ENCODE measurements at regions not wholly inside any gene's neighbourhood (a gene's known extent, or its start where the extent isn't known, plus 50 kb on each side); places are given as distances from the start of the nearest gene placed in this dataset.
"Not testable (repeated sequence)": the region's sequence is repeated elsewhere in the genome, so short reads cannot be mapped to it uniquely, and the experiment has no call there.

DNA sequence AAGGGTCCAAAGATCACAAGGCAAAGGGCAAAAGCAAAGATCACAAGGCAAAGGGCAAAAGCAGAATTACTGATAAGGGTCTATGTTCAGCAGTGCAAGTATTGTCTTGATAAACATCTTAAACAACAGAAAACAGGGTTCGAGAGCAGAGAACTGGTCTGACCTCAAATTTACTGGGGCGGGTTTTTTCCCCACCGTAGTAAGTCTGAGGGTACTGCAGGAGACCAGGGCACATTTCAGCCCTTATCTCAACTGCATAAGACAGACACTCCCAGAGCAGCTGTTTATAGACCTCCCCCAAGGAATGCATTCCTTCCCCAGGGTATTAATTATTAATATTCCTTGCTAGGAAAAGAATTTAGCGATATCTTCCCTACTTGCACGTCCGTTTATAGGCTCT, 61.3 kb downstream of the ZNF860 start:
- in situ Hi-C loops (cut with HindIII; ENCODE audit: low sequenced_read_pairs) = not testable (repeated sequence)

DNA sequence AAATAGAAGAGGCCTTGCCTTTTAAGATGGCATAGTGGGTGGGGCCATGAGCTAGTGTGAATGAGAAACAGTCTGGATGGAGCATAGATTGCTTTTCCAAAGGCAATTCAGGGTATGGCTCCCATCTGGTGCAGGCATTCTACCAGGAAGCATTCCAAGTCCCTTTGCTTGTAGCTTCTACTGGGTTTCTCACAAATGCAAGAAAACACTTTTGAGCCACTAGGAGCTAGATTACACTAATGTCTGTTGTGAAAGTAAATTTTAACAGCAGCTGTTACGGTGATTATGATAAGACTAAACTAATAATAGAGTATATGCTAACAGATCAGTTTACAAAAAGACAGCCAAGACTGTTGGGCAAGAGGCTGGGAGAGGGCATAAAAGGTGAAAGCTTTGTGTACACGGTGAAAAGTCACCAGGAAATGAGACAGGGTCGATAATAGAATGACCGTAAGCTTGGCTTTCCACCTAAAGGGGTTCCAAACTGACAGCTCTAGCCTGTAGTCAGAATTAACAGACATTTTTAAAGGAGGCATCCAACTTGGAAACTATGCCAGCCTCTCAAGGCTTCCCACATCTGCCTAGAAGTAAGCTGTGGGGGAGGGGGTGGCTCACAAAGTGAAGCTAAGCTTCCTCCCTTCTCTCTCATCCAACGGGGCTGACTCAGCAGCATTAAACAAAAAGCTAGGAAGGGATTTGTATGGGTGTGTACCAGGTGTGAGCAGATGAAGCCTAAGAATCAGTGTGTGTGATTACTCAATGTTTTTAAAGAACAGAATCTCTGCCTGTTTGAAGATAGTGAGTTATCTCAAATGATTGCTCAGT, 61.1 kb upstream of the GPD1L start:
- peak; percentile 53 for DNase-seq (ENCODE audit: low spot score)
- in situ Hi-C loops (cut with HindIII; ENCODE audit: low sequenced_read_pairs) = no loop called here

More for the DNA sequence above, 61.3 kb downstream of the ZNF860 start:
- DNase-seq (ENCODE audit: low spot score) = not testable (repeated sequence)

DNA sequence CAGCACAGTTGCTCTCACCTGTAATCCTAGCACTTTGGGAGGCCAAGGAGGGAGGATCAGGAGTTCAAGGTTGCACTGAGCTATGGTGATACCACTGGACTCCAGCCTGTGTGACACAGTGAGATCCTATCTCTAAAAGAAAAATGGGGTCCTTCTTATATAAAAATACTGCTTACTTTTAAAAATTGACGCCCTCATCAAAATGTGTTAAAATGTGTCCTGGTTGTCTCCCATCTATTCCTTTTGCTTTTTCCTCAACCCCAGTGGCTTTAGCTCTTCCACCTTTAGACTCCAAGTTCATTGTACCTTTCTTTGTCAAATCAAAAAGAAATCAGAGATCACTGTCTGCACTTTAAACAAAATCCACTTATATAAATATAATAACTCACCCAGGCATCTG, 60.3 kb upstream of the GPD1L start:
- in situ Hi-C loops (cut with HindIII; ENCODE audit: low sequenced_read_pairs) = no loop called here

DNA sequence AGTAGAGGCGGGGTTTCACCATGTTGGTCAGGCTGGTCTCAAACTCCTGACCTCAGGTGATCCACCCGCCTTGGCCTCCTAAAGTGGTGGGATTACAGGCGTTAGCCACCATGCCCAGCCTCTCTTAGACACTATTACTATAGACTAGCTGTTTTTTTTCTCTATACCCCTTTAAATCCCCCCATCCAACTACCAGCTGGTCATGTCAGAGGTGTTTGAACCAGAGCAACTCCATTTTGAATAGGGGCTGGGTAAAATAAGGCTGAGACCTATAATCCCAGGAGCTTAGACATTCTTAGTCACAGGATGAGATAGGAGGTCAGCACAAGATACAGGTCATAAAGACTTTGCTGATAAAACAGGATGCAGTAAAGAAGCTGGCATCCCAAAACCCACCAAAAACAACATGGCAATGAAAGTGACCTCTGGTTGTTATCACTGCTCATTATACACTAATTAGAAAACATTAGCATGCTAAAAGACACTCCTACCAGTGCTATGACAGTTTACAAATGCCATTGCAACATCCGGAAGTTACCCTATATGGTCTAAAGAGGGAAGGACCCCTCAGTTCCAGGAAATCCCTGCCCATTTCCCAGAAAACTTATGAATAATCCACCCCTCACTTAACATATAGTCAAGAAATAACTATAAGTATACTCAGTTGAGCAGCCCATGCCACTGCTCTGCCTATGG, 57.8 kb upstream of the GPD1L start:
- in situ Hi-C loops (cut with HindIII; ENCODE audit: low sequenced_read_pairs) = no loop called here
- no peak for DNase-seq (ENCODE audit: low spot score)

More for the DNA sequence above, 60.3 kb upstream of the GPD1L start:
- DNase-seq (ENCODE audit: low spot score) = no peak

DNA sequence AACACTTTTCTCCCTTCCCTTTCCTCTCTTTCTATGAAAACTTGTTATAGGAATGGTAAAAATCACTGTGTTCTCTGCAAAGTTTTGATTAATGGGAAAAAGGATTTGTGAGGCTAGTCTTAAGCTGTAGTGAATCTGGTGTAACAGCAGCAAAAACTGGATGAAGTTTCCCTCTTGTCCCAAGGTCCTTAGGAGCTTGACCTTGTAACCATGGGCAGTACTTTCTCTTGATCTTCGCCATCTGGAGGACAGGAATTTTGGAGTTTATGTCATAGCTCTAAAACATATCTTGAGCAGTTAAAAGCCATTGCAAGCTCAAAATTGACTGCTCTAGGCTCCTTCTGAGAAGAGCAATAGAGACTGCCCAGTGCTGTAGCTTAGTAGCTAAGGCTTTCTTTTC, 56.5 kb upstream of the GPD1L start:
- no peak for DNase-seq (ENCODE audit: low spot score)
- in situ Hi-C loops (cut with HindIII; ENCODE audit: low sequenced_read_pairs) = loop anchor here (5.0 kb wide), 1 partner anchor 52 kb away; no protein-coding TSS in a partner anchor

DNA sequence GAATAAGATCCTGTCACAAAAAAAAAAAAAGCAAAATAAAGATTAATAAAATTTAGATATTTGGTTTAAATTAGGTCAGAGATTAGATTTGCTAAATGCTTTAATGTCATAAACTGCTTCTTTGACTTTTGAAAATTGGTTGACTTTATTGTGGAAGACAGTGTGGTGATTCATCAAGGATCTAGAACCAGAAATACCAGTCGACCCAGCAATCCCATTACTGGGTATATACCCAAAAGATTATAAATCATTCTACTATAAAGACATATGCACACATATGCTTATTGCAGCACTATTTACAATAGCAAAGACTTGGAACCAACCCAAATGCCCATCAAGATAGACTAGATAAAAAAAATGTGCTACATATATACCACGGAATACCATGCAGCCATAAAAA, 54.2 kb upstream of the GPD1L start:
- in situ Hi-C loops (cut with HindIII; ENCODE audit: low sequenced_read_pairs) = loop anchor here (5.0 kb wide), 1 partner anchor 50 kb away; no protein-coding TSS in a partner anchor
- DNase-seq (ENCODE audit: low spot score) = not testable (repeated sequence)

DNA sequence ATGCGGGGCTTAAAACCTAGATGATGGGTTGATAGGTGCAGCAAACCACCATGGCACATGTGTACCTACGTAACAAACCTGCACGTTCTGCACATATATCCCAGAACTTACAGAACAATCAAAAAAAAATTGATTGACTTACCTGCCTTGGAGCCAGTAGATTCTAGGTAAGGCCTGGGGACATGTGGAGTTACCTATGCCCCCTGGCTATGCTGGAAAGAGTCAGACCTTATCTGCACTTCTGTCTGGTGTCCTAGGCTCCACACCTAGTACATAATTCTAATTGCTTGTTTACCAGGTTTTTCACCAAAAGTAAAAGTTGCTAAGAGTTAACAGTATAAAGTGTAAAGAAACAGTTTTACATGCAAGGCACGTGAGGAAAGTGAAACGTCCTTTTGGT, 53.6 kb upstream of the GPD1L start:
- DNase-seq (ENCODE audit: low spot score) = not testable (repeated sequence)
- in situ Hi-C loops (cut with HindIII; ENCODE audit: low sequenced_read_pairs) = loop anchor here (5.0 kb wide), 1 partner anchor 49 kb away; no protein-coding TSS in a partner anchor

DNA sequence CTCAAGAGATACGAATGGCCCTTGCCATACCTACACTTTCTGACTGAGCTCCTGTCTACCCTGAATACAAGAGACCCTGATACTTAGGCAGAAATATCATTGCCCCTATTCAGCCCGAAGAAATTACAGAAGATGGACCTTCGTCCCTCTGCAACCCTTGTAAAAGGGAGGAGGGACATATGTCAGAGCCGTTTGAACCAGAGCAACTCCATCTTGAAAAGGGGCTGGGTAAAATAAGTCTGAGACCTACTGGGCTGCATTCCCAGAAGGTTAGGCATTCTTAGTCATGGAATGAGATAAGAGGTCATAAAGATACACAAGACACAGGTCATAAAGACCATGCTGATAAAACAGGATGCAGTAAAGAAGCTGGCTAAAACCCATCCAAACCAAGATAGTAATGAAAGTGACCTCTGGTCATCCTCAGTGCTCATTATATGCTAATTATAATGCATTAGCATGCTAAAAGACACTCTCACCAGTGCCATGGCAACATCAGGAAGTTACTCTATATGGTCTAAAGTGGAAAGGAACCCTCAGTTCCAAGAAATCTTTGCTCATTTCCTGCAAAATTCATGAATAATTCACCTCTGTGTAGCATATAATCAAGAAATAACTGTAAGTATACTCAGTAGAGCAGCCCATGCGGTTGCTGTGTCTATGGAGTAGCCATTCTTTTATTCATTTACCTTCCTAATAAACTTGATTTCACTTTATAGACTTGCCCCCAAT, 49.7 kb upstream of the GPD1L start:
- in situ Hi-C loops (cut with HindIII; ENCODE audit: low sequenced_read_pairs) = no loop called here
- DNase-seq (ENCODE audit: low spot score) = no peak
